WI38 (cell line): ENCODE measurements at regions not wholly inside any gene's neighbourhood (a gene's known extent, or its start where the extent isn't known, plus 50 kb on each side); places are given as distances from the start of the nearest gene placed in this dataset.

Experiments
- H3K4me3 ChIP-seq: 2 replicates; pipeline ENCODE4 v1.5.1; 2011; ENCODE audit warnings: low read depth, mild to moderate bottlenecking, control low read depth, low read length
- TF ChIP-seq, protein P1 (sequence below): IDR thresholded peaks from 2 replicates; pipeline ENCODE4 v1.5.1; 2012; ENCODE audit warnings: low read depth, mild to moderate bottlenecking, control low read depth, low read length

DNA sequence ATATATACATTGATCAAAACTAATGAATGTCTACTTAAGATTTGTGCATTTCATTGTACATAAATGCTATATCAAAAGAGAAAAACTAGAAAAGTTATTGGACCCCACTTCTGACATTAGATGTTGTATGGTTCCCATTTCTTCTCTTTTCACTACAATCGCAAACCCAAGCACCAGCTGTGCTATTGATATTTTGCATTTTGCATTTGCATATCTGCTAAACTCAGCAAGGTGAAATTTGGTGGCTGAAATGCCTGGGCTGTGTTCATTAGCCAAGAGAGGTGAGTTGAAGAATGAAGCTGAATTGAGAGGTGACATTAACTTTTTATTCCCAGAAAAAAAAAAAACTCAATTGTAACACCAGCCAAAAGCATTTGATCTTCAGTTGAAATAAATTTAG, 232.1 kb upstream of the TENT5A start:
- TF ChIP-seq, protein P1, sequence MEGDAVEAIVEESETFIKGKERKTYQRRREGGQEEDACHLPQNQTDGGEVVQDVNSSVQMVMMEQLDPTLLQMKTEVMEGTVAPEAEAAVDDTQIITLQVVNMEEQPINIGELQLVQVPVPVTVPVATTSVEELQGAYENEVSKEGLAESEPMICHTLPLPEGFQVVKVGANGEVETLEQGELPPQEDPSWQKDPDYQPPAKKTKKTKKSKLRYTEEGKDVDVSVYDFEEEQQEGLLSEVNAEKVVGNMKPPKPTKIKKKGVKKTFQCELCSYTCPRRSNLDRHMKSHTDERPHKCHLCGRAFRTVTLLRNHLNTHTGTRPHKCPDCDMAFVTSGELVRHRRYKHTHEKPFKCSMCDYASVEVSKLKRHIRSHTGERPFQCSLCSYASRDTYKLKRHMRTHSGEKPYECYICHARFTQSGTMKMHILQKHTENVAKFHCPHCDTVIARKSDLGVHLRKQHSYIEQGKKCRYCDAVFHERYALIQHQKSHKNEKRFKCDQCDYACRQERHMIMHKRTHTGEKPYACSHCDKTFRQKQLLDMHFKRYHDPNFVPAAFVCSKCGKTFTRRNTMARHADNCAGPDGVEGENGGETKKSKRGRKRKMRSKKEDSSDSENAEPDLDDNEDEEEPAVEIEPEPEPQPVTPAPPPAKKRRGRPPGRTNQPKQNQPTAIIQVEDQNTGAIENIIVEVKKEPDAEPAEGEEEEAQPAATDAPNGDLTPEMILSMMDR, result no peak
- no peak overlapping the region for H3K4me3 ChIP-seq

DNA sequence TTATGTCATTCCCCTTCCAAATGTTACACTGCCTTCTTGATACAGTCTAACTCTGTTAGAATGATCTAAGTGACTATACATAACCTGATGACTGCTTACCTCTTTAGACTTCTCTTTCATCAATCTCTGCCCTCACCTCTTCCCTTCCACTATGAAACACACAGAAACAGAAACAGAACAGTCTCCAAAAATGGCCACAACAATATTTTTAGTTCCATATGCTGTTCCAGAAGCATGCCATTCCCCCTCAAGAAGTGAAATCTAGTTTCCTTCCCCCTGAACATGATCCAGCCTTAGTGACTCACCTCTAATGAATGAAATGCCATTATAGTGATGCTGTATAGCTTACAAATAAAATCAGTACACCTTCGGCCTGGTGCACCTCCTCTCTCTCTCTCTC, 229.3 kb upstream of the TENT5A start:
- H3K4me3 ChIP-seq, result peak overlapping the region; percentile 38

DNA sequence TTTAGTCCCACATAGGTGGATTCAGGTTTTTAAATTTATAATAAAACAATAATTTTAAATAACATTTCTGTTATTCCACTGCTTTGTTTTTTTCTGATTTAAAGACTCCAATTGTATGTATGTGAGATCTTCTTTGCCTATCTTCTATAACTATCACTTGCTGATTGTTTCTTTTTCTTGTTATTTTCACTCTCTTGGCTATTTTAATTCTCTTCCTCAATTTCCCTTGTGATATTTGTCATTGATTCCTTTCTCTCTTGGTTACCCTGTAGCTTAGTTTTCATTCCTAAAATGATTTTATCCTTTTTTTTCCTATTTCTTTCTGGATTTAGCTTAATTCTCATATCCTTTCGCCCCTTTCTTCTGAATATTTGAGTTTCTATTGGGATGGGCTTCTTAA, 227.3 kb upstream of the TENT5A start:
- no peak overlapping the region for H3K4me3 ChIP-seq
- TF ChIP-seq, protein P1, result no peak

More for the DNA sequence above, 229.3 kb upstream of the TENT5A start:
- TF ChIP-seq, protein P1, result no peak

DNA sequence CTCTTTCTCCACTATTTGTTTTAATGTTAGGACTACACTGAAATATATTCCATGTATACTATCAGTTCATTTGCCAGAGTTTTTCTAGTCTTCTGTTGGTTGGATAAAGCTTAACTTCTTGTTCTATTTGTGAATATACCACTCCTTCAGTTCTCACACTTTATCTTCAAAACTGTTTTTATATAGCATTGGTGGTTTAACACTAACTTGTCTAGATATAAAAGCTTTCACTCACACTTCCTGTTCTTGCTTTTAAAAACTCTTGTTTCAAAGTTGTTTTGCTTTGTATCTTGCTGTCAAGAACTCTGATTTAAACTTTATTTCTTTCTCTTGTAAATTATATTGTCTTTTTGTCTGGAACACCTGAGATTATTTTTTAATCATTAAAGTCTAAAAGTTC, 226.8 kb upstream of the TENT5A start:
- H3K4me3 ChIP-seq, result no peak overlapping the region
- TF ChIP-seq, protein P1, result no peak

DNA sequence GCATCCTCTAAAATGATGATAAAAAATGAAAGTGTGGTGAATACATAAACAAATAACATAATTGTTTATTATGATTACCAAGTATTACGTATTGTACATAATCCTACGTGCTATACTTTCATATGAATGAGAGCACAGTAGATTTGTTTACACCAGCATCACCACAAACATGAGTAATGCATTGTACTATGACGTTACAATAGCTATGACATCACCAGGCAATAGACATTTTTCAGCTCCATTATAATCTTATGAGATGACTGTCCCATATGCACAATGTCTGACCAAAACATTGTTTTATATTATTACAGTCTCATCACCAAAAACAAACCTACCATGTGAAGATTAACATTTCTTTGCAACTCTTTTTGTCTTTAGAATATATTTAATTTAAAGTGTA, 225.7 kb upstream of the TENT5A start:
- TF ChIP-seq, protein P1, result no peak
- no peak overlapping the region for H3K4me3 ChIP-seq

DNA sequence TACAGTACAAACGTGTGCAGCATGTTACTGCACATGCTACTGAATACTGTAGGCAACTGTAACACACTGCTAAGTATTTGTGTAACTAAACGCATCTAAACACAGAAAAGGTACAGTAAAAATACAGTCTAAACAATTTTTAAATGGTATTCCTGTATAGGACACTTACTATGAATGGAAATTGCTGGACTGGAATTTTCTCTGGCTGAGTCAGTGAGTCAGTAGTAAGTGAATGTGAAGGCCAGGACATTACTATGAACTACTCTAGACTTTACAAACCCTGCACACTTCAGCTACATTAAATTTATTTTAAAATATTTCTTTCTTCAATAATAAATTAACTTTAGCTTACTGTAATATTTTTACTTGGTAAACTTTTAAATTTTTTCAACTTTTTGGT, 225.0 kb upstream of the TENT5A start:
- H3K4me3 ChIP-seq, result no peak overlapping the region
- TF ChIP-seq, protein P1, result no peak

DNA sequence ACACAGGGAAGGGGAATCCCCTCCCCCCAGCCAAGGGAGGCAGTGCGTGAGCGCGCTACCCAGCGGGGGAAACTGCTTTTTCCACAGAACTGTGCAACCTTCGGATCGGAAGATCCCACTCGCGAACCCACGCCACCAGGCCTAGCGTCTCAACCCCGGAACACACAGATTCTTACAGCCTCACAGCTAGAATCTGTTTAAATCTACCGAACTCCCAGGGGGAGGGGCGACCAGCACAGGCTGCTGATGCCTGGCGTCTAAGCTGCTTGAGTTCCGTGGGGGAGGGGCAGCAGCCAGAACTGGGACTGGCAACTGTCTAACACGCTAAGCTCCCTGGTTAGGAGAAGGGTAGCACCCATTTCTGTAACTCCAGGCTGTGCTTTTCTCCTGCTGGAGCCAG, 217.3 kb upstream of the TENT5A start:
- H3K4me3 ChIP-seq, result no peak overlapping the region
- TF ChIP-seq, protein P1, result no peak
